ENCODE measurements at regions not wholly inside any gene's neighbourhood (a gene's known extent, or its start where the extent isn't known, plus 50 kb on each side); places are given as distances from the start of the nearest gene placed in this dataset.

DNA sequence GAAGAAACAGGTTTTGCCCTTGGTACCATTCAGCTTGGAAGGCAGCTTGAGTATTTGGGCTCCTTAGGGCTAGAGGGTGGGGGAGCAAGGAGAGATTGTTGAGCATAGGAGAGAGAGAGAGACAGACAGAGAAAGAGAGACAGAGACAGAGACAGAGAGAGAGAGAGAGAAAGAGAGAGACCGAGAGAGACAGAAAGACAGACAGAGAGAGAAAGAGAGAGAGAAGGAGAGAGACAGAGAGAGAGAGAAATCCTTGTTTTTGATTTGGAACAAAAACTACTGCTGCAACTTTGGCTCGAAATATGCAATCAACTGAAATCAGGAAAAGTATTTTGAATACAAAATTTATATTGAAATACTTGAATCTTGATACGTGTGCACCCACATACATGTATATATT lies 85.8 kb upstream of the ZNF536 start:
- H3K27ac ChIP-seq (ENCODE audit: low read depth in 2 of 2, low read length in 1 of 2) = no peak overlapping the region
- H3K9me2 ChIP-seq = no peaks in the 10 kb centered on the region
- H3K4me2 ChIP-seq = no peak overlapping the region
- WGBS (ENCODE audit: low lambda C conversion rate) = 17% methylated on average over 3 of the region's 3 CpGs
- peaks cover 0 to 8% of the 10 kb centered on the region in 2 experiments; a peak in 2 of 4 replicates for H3K4me1 ChIP-seq (ENCODE audit: control insufficient read depth in 1 of 2, insufficient read depth in 2 of 2, low read depth in 1 of 2, low read length in 1 of 2)
- H3K9me3 ChIP-seq = no peaks in the 10 kb centered on the region
- H3K4me3 ChIP-seq (ENCODE audit: low read depth in 2 of 2, low read length in 1 of 2) = no peak overlapping the region
- ChIA-PET CTCF (no interaction called here), POLR2A (no interaction called here)
- no peak for TF ChIP-seq CHD2 (IDR thresholded peaks at IDR 0.05; ENCODE audit: low read length, partially characterized antibody)
- TF ChIP-seq, protein P1, sequence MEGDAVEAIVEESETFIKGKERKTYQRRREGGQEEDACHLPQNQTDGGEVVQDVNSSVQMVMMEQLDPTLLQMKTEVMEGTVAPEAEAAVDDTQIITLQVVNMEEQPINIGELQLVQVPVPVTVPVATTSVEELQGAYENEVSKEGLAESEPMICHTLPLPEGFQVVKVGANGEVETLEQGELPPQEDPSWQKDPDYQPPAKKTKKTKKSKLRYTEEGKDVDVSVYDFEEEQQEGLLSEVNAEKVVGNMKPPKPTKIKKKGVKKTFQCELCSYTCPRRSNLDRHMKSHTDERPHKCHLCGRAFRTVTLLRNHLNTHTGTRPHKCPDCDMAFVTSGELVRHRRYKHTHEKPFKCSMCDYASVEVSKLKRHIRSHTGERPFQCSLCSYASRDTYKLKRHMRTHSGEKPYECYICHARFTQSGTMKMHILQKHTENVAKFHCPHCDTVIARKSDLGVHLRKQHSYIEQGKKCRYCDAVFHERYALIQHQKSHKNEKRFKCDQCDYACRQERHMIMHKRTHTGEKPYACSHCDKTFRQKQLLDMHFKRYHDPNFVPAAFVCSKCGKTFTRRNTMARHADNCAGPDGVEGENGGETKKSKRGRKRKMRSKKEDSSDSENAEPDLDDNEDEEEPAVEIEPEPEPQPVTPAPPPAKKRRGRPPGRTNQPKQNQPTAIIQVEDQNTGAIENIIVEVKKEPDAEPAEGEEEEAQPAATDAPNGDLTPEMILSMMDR (IDR thresholded peaks at IDR 0.05) = no peak
- TF ChIP-seq FOXJ3 (CRISPR knock-in tag; IDR thresholded peaks at IDR 0.05) = no peak
- no peak for TF ChIP-seq MEF2A (IDR thresholded peaks at IDR 0.05; ENCODE audit: borderline replicate concordance, low read depth)
- no peak for TF ChIP-seq MXI1 (IDR thresholded peaks at IDR 0.05; ENCODE audit: low read depth, low read length)
- TF ChIP-seq YY1 (IDR thresholded peaks at IDR 0.05; ENCODE audit: low read depth) = no peak
- no peak for TF ChIP-seq GABPA (IDR thresholded peaks at IDR 0.05; ENCODE audit: low read depth)
- TF ChIP-seq EZH2phosphoT487 (IDR thresholded peaks at IDR 0.05; ENCODE audit: borderline replicate concordance, low read depth) = no peak
- no peak for TF ChIP-seq PBX3 (IDR thresholded peaks at IDR 0.05)
- no peak for TF ChIP-seq RXRA (IDR thresholded peaks at IDR 0.05; ENCODE audit: borderline replicate concordance, low read depth)
- TF ChIP-seq, protein P2, sequence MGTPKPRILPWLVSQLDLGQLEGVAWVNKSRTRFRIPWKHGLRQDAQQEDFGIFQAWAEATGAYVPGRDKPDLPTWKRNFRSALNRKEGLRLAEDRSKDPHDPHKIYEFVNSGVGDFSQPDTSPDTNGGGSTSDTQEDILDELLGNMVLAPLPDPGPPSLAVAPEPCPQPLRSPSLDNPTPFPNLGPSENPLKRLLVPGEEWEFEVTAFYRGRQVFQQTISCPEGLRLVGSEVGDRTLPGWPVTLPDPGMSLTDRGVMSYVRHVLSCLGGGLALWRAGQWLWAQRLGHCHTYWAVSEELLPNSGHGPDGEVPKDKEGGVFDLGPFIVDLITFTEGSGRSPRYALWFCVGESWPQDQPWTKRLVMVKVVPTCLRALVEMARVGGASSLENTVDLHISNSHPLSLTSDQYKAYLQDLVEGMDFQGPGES (IDR thresholded peaks at IDR 0.05; ENCODE audit: low read depth, low read length) = no peak
- TF ChIP-seq TAF1 (IDR thresholded peaks at IDR 0.05; ENCODE audit: borderline replicate concordance, low read depth, low read length) = no peak
- no peak for TF ChIP-seq ZBTB33 (IDR thresholded peaks at IDR 0.05; ENCODE audit: borderline replicate concordance, low read depth)
- TF ChIP-seq FOSL2 (IDR thresholded peaks at IDR 0.05; ENCODE audit: borderline replicate concordance, low read depth) = no peak
- TF ChIP-seq USF1 (IDR thresholded peaks at IDR 0.05; ENCODE audit: borderline replicate concordance, low read depth) = no peak
- no peaks in the 10 kb centered on the region for H3K27me3 ChIP-seq (ENCODE audit: insufficient read depth)
- DNase-seq = no peak
- no peaks in the 10 kb centered on the region for H4K20me1 ChIP-seq (ENCODE audit: insufficient read depth)
- H3K36me3 ChIP-seq (replicated peaks in 1 of 2; ENCODE audit: control insufficient read depth in 1 of 2, insufficient read depth in 2 of 2, low read length in 1 of 2) = no peaks in the 10 kb centered on the region
- H3K9ac ChIP-seq = no peak overlapping the region
- no peaks in the 10 kb centered on the region for H3K79me2 ChIP-seq (ENCODE audit: insufficient read depth)
- H3F3A ChIP-seq (replicated peaks; ENCODE audit: insufficient read depth) = no peaks in the 10 kb centered on the region
- no peak overlapping the region for H2AFZ ChIP-seq (ENCODE audit: low read depth)

Measured in SK-N-SH (cell line).